B cell (primary cell): ENCODE measurements at regions not wholly inside any gene's neighbourhood (a gene's known extent, or its start where the extent isn't known, plus 50 kb on each side); places are given as distances from the start of the nearest gene placed in this dataset.

Source experiments
- ATAC-seq: fragments of 200-7000 bp; cut with Tn5 transposase; one replicate; pipeline ENCODE4 v1.10.0; 2021; ENCODE audit warnings: low read depth, mild to moderate bottlenecking, moderate number of reproducible peaks, moderate library complexity
- CTCF ChIA-PET: fragments of 350-600 bp; sonication (Branson Sonifier 250); formaldehyde crosslinking; loops from one replicate; lab custom pipeline; 2021; ENCODE audit warnings: antibody characterized with exemption, inconsistent platforms; lab: Charles Lee
- POLR2A ChIA-PET: fragments of 350-600 bp; sonication (Branson Sonifier 250); formaldehyde crosslinking; loops from one replicate; lab custom pipeline; 2021; ENCODE audit warnings: antibody characterized with exemption; lab: Charles Lee
- DNase-seq: peaks from one replicate; pipeline ENCODE4 v3.0.0; 2013
- H2AFZ ChIP-seq: 2 replicates; pipeline ENCODE4 v1.6.1; 2012; ENCODE audit warnings: mild to moderate bottlenecking, low read depth, low read length; ENCODE audit not compliant: insufficient read depth, poor library complexity, severe bottlenecking
- H3K27ac ChIP-seq, 2 donors: 1 replicate in 1 of 2; 2 replicates in 1 of 2; pipeline ENCODE4 v1.5.1; 2012 to 2013; ENCODE audit warnings: low read length in 2 of 2, mild to moderate bottlenecking in 2 of 2, moderate library complexity in 1 of 2
- H3K27me3 ChIP-seq, 4 experiments: fragments of 200-600 bp in 1 of 4; sonication (generic) in 1 of 4; replicated peaks in 1 of 4; 1 replicate in 2 of 4; 2 replicates in 2 of 4; pipeline versions ENCODE4 v1.6.1 to v1.7.0; 2013 to 2016; ENCODE audit warnings: low read length in 3 of 4, mild to moderate bottlenecking in 2 of 4, mixed read lengths in 1 of 4, moderate library complexity in 1 of 4; ENCODE audit not compliant: insufficient read depth in 4 of 4, control insufficient read depth in 3 of 4; ENCODE audit errors: control extremely low read depth in 1 of 4
- H3K36me3 ChIP-seq, 2 experiments: replicated peaks in 1 of 2; 1 replicate in 1 of 2; 2 replicates in 1 of 2; pipeline versions ENCODE4 v1.6.1 to v1.7.1; 2013; ENCODE audit warnings: low read length in 1 of 2; ENCODE audit not compliant: insufficient read depth in 2 of 2, control insufficient read depth in 1 of 2; ENCODE audit errors: control extremely low read depth in 1 of 2, extremely low read depth in 1 of 2
- H3K4me1 ChIP-seq, 2 donors: fragments of 200-600 bp in 1 of 2; sonication (generic) in 1 of 2; 1 replicate in 1 of 2; 2 replicates in 1 of 2; pipeline versions ENCODE4 v1.5.1 to v1.6.1; 2013 to 2017; ENCODE audit warnings: low read length in 2 of 2; ENCODE audit not compliant: control insufficient read depth in 2 of 2, insufficient read depth in 2 of 2
- H3K4me2 ChIP-seq: replicated peaks from 2 replicates; pipeline ENCODE3; 2012; ENCODE audit warnings: mild to moderate bottlenecking, low read depth, low read length; ENCODE audit not compliant: poor library complexity, severe bottlenecking
- H3K4me3 ChIP-seq, 5 experiments: fragments of 200-600 bp in 1 of 5; sonication (generic) in 1 of 5; 1 replicate in 3 of 5; 2 replicates in 2 of 5; pipeline versions ENCODE4 v1.5.1 to v1.7.0; 2011 to 2016; ENCODE audit warnings: low read length in 4 of 5, mild to moderate bottlenecking in 4 of 5, low read depth in 2 of 5, control low read depth in 1 of 5, moderate library complexity in 1 of 5; ENCODE audit not compliant: insufficient read depth in 1 of 5; ENCODE audit errors: control extremely low read depth in 1 of 5, extremely low read depth in 1 of 5
- H3K79me2 ChIP-seq: fragments of 200-600 bp; sonication (generic); one replicate; pipeline ENCODE4 v1.6.0; 2016; ENCODE audit warnings: low read length; ENCODE audit not compliant: control insufficient read depth, insufficient read depth
- H3K9ac ChIP-seq: fragments of 200-600 bp; sonication (generic); 2 replicates; pipeline ENCODE4 v1.6.1; 2017; ENCODE audit warnings: mild to moderate bottlenecking, low read length, moderate library complexity
- H3K9me3 ChIP-seq, 3 donors: one replicate each; pipeline versions ENCODE4 v1.6.1 to v1.7.1; 2013; ENCODE audit warnings: low read length in 2 of 3; ENCODE audit not compliant: control insufficient read depth in 2 of 3, insufficient read depth in 1 of 3; ENCODE audit errors: control extremely low read depth in 1 of 3
- H4K20me1 ChIP-seq: 2 replicates; pipeline ENCODE4 v1.6.0; 2012; ENCODE audit warnings: mild to moderate bottlenecking, low read length; ENCODE audit not compliant: insufficient read depth, control insufficient read depth, poor library complexity, severe bottlenecking
- H3K27ac Mint-ChIP-seq: one replicate; pipeline ENCODE4 v1.8.0; 2021; ENCODE audit warnings: mixed read lengths
- H3K27me3 Mint-ChIP-seq: one replicate; pipeline ENCODE4 v1.8.0; 2021; ENCODE audit warnings: mixed read lengths
- H3K4me1 Mint-ChIP-seq: one replicate; pipeline ENCODE4 v1.8.0; 2021; ENCODE audit warnings: mixed read lengths
- H3K4me3 Mint-ChIP-seq: one replicate; pipeline ENCODE4 v1.8.0; 2021; ENCODE audit warnings: mixed read lengths
- H3K9me3 Mint-ChIP-seq: one replicate; pipeline ENCODE4 v1.8.0; 2022; ENCODE audit warnings: mixed read lengths; ENCODE audit not compliant: insufficient read depth
- CTCF ChIP-seq: fragments of 200-600 bp; IDR thresholded peaks from one replicate; pipeline ENCODE4 v1.8.0; 2022; ENCODE audit warnings: antibody characterized with exemption, mild to moderate bottlenecking
- EZH2 ChIP-seq: IDR thresholded peaks from 2 replicates; pipeline ENCODE4 v1.6.1; 2012; ENCODE audit warnings: borderline replicate concordance, low read depth, mild to moderate bottlenecking, moderate library complexity, low read length; ENCODE audit not compliant: insufficient read depth, poor library complexity, severe bottlenecking
- WGBS: methylation state at CpG from one replicate; pipeline ENCODE4 v1.1.5; 2013; ENCODE audit warnings: missing lambda C conversion rate; ENCODE audit not compliant: insufficient coverage; 5-methylcytosine and 5-hydroxymethylcytosine counted together
- intact Hi-C: fragments of 100-400 bp; cut with micrococcal nuclease; formaldehyde crosslinking; loops from one replicate; pipeline ENCODE4 v1.10.0; 2022

GRCh38 chr5:135141303-135142268, 107.6 kb upstream of the PITX1 start:
- H3K9ac ChIP-seq, result no peak overlapping the region
- no peak overlapping the region for H2AFZ ChIP-seq
- ChIA-PET POLR2A (no interaction called here), CTCF (no interaction called here)
- WGBS, result 93% methylated on average over 11 of the region's 13 CpGs
- no peak overlapping the region for H3K4me3 ChIP-seq
- Mint-ChIP-seq H3K27me3 (peaks cover 21% of the 10 kb centered on the region), H3K9me3 (no peaks in the 10 kb centered on the region), H3K4me3 (no peak overlapping the region), H3K4me1 (peaks cover 13% of the 10 kb centered on the region), H3K27ac (no peak overlapping the region)
- H3K27ac ChIP-seq, result no peak overlapping the region
- TF ChIP-seq CTCF (no peak), EZH2 (no peak)
- DNase-seq (no peak), ATAC-seq (no peak)
- intact Hi-C loops, result no loop called here
- no peaks in the 10 kb centered on the region for H3K36me3 ChIP-seq
- no peaks in the 10 kb centered on the region for H3K79me2 ChIP-seq
- peaks cover 8 to 10% of the 10 kb centered on the region in 2 donors for H3K4me1 ChIP-seq
- no peaks in the 10 kb centered on the region for H3K9me3 ChIP-seq
- no peak overlapping the region for H3K4me2 ChIP-seq
- H4K20me1 ChIP-seq, result no peaks in the 10 kb centered on the region
- H3K27me3 ChIP-seq, result peaks cover 0 to 8% (median 0%) of the 10 kb centered on the region in 4 experiments
